IMR-90 (cell line): ENCODE measurements at regions not wholly inside any gene's neighbourhood (a gene's known extent, or its start where the extent isn't known, plus 50 kb on each side); places are given as distances from the start of the nearest gene placed in this dataset.

Experiments
- BHLHE40 ChIP-seq: fragments of 150-350 bp; IDR thresholded peaks from 2 replicates; pipeline ENCODE4 v1.6.1; 2016; ENCODE audit warnings: mild to moderate bottlenecking, low read depth, low read length
- CEBPB ChIP-seq: IDR thresholded peaks from 2 replicates; pipeline ENCODE4 v1.6.1; 2012; ENCODE audit warnings: low read depth, low read length, improper control_type of control experiment
- CHD1 ChIP-seq: IDR thresholded peaks from 2 replicates; pipeline ENCODE4 v1.6.1; 2012; ENCODE audit warnings: low read depth, low read length, improper control_type of control experiment
- CTCF ChIP-seq: conservative IDR thresholded peaks from 2 replicates; pipeline ENCODE4 v1.5.1; 2012; ENCODE audit warnings: mild to moderate bottlenecking, low read depth, low read length, improper control_type of control experiment
- ELK1 ChIP-seq: fragments of 150-350 bp; IDR thresholded peaks from 2 replicates; pipeline ENCODE4 v1.6.1; 2016; ENCODE audit warnings: low read depth, mild to moderate bottlenecking, low read length, moderate library complexity, borderline replicate concordance
- MAZ ChIP-seq: IDR thresholded peaks from 2 replicates; pipeline ENCODE4 v1.6.1; 2012; ENCODE audit warnings: low read depth, mild to moderate bottlenecking, low read length, improper control_type of control experiment, moderate library complexity, borderline replicate concordance
- NFE2L2 ChIP-seq: fragments of 150-350 bp; IDR thresholded peaks from 2 replicates; pipeline ENCODE4 v1.6.1; 2016; ENCODE audit warnings: low read depth, mild to moderate bottlenecking, low read length
- POLR2A ChIP-seq: IDR thresholded peaks from 2 replicates; pipeline ENCODE4 v1.6.1; 2012; ENCODE audit warnings: mild to moderate bottlenecking, low read depth, low read length
- RAD21 ChIP-seq: IDR thresholded peaks from 2 replicates; pipeline ENCODE4 v1.6.1; 2012; ENCODE audit warnings: low read length, improper control_type of control experiment
- RCOR1 ChIP-seq: IDR thresholded peaks from 2 replicates; pipeline ENCODE4 v1.6.1; 2012; ENCODE audit warnings: mild to moderate bottlenecking, low read length, improper control_type of control experiment; ENCODE audit not compliant: insufficient replicate concordance
- RFX5 ChIP-seq: IDR thresholded peaks from 2 replicates; pipeline ENCODE4 v1.8.0; 2012; ENCODE audit warnings: low read depth, mild to moderate bottlenecking, low read length, moderate library complexity
- SMC3 ChIP-seq: fragments of 150-350 bp; IDR thresholded peaks from 2 replicates; pipeline ENCODE4 v1.6.1; 2016; ENCODE audit warnings: low read depth, mild to moderate bottlenecking, antibody characterized with exemption, low read length, moderate library complexity
- TF ChIP-seq, protein P1 (sequence below): fragments of 150-350 bp; IDR thresholded peaks from 2 replicates; pipeline ENCODE4 v1.6.1; 2017; ENCODE audit warnings: mild to moderate bottlenecking, antibody characterized with exemption, low read length, low read depth

DNA sequence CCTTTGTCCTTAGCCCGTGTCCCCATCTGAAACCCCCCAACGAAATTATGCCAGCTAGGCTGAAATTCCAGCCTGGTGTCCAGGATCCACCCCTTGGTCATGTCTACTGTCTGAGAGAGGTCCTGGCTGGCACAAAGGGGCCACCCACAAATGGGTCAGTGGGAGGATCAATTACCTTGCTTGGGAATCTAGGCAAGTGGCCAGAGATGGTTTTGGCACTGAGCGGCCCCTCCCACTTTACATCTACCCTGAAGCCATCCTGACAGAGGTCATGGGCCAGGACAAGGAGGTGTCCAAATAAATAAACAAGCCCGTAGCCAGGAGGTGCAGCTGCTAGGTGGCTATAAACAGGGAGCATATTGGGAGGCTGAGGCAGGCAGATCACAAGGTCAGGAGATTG is 311.5 kb downstream of the MN1 start:
- TF ChIP-seq CTCF (no peak), SMC3 (no peak), POLR2A (no peak), NFE2L2 (no peak), CEBPB (no peak), MAZ (no peak), RFX5 (no peak), CHD1 (no peak), RAD21 (no peak), RCOR1 (no peak), ELK1 (no peak), BHLHE40 (no peak)
- TF ChIP-seq, protein P1, sequence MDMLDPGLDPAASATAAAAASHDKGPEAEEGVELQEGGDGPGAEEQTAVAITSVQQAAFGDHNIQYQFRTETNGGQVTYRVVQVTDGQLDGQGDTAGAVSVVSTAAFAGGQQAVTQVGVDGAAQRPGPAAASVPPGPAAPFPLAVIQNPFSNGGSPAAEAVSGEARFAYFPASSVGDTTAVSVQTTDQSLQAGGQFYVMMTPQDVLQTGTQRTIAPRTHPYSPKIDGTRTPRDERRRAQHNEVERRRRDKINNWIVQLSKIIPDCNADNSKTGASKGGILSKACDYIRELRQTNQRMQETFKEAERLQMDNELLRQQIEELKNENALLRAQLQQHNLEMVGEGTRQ: no peak
